Smooth muscle cell (in vitro differentiated cells): ENCODE measurements at regions not wholly inside any gene's neighbourhood (a gene's known extent, or its start where the extent isn't known, plus 50 kb on each side); places are given as distances from the start of the nearest gene placed in this dataset.

ENCODE experiments used
- DNase-seq: peaks from one replicate; lab custom pipeline; 2025; ENCODE audit not compliant: unreplicated experiment; lab: John Stamatoyannopoulos, UW
- H2AFZ ChIP-seq: fragments of 200-600 bp; sonication (generic); 2 replicates; pipeline ENCODE4 v1.6.0; 2016; ENCODE audit warnings: antibody characterized with exemption, low read depth, mild to moderate bottlenecking
- H3F3A ChIP-seq: fragments of 200-600 bp; sonication (generic); 2 replicates; pipeline ENCODE4 v1.6.0; 2017; ENCODE audit warnings: antibody characterized with exemption, low read depth
- H3K27ac ChIP-seq: fragments of 200-600 bp; sonication (generic); 2 replicates; pipeline ENCODE4 v1.5.1; 2016; ENCODE audit warnings: low read depth, mild to moderate bottlenecking
- H3K27me3 ChIP-seq: fragments of 200-600 bp; sonication (generic); 2 replicates; pipeline ENCODE4 v1.6.1; 2016; ENCODE audit warnings: low read depth, mild to moderate bottlenecking
- H3K36me3 ChIP-seq: fragments of 200-600 bp; sonication (generic); 2 replicates; pipeline ENCODE4 v1.5.1; 2016; ENCODE audit warnings: low read depth
- H3K4me1 ChIP-seq: fragments of 200-600 bp; sonication (generic); 2 replicates; pipeline ENCODE4 v1.5.1; 2016; ENCODE audit warnings: low read depth
- H3K4me2 ChIP-seq: fragments of 200-600 bp; sonication (generic); 2 replicates; pipeline ENCODE4 v1.6.0; 2016; ENCODE audit warnings: mild to moderate bottlenecking
- H3K4me3 ChIP-seq: fragments of 200-600 bp; sonication (generic); 2 replicates; pipeline ENCODE4 v1.5.1; 2016; ENCODE audit warnings: mild to moderate bottlenecking
- H3K79me2 ChIP-seq: fragments of 200-600 bp; sonication (generic); 2 replicates; pipeline ENCODE4 v1.6.0; 2016; ENCODE audit warnings: low read depth, mild to moderate bottlenecking
- H3K9ac ChIP-seq: fragments of 200-600 bp; sonication (generic); 2 replicates; pipeline ENCODE4 v1.6.0; 2016; ENCODE audit warnings: low read depth
- H3K9me3 ChIP-seq: fragments of 200-600 bp; sonication (generic); replicated peaks from 2 replicates; pipeline ENCODE4 v1.5.1; 2016; ENCODE audit warnings: low read depth
- H4K20me1 ChIP-seq: fragments of 200-600 bp; sonication (generic); 2 replicates; pipeline ENCODE4 v1.6.0; 2016; ENCODE audit warnings: low read depth
- WGBS: methylation state at CpG from one replicate; pipeline ENCODE4 v1.1.7; 2016; ENCODE audit warnings: low lambda C conversion rate; 5-methylcytosine and 5-hydroxymethylcytosine counted together
- TF ChIP-seq, protein P1 (sequence below): fragments of 200-600 bp; sonication (generic); IDR thresholded peaks from 2 replicates; pipeline ENCODE4 v1.5.1; 2017; ENCODE audit warnings: borderline replicate concordance, mild to moderate bottlenecking, antibody characterized with exemption; ENCODE audit not compliant: insufficient read depth, poor library complexity, severe bottlenecking

DNA sequence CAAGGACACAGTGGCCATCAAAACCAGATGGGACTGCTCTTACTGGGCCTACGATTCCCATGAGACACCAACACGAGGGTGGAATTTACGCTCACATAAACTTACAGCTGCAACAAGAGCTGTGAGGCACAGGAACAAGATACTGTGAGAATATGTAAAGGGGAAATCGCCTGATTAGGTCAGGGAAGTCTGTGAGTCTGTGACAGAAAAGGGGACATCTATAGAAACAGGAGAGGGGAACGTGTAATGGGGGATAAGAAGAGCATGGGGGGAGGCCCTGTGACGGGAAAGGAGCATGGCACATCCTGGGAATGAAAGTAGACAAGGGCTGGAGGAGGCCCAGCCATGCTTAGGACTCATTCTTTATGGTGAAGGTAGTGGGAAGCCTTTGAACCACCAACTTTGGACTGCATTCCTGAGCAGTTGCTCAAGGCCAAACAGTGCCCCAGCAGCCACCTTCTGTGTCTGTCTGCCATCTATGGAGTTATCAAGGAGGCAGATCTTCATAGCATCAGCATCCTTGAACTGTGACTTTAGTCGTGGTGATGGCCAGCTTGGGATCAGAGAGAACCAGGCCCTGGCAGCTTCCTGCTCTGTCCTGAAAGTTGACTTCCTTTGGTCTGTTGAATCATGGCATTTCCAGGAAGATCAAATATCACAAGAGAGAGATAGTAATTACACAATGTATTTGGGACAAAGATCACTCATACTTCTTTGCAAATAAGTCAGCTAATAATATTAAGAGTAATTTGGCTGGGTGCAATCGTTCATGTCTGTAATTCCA, 87.9 kb upstream of the FAM169A start:
- 41% methylated on average over 8 of the region's 8 CpGs for WGBS
- H3K27ac ChIP-seq: peak overlapping the region; percentile 83
- no peak overlapping the region for H3K4me3 ChIP-seq
- H2AFZ ChIP-seq: peak overlapping the region; percentile 32
- DNase-seq: no peak
- no peaks in the 10 kb centered on the region for H3K79me2 ChIP-seq
- H3F3A ChIP-seq: no peaks in the 10 kb centered on the region
- H3K4me2 ChIP-seq: peak overlapping the region; percentile 27
- H3K27me3 ChIP-seq: no peaks in the 10 kb centered on the region
- H3K9me3 ChIP-seq: no peaks in the 10 kb centered on the region
- peak overlapping the region; percentile 13 for H3K9ac ChIP-seq
- no peaks in the 10 kb centered on the region for H3K36me3 ChIP-seq
- TF ChIP-seq, protein P1, sequence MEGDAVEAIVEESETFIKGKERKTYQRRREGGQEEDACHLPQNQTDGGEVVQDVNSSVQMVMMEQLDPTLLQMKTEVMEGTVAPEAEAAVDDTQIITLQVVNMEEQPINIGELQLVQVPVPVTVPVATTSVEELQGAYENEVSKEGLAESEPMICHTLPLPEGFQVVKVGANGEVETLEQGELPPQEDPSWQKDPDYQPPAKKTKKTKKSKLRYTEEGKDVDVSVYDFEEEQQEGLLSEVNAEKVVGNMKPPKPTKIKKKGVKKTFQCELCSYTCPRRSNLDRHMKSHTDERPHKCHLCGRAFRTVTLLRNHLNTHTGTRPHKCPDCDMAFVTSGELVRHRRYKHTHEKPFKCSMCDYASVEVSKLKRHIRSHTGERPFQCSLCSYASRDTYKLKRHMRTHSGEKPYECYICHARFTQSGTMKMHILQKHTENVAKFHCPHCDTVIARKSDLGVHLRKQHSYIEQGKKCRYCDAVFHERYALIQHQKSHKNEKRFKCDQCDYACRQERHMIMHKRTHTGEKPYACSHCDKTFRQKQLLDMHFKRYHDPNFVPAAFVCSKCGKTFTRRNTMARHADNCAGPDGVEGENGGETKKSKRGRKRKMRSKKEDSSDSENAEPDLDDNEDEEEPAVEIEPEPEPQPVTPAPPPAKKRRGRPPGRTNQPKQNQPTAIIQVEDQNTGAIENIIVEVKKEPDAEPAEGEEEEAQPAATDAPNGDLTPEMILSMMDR: no peak
- no peaks in the 10 kb centered on the region for H4K20me1 ChIP-seq
- H3K4me1 ChIP-seq: peaks cover 7% of the 10 kb centered on the region

DNA sequence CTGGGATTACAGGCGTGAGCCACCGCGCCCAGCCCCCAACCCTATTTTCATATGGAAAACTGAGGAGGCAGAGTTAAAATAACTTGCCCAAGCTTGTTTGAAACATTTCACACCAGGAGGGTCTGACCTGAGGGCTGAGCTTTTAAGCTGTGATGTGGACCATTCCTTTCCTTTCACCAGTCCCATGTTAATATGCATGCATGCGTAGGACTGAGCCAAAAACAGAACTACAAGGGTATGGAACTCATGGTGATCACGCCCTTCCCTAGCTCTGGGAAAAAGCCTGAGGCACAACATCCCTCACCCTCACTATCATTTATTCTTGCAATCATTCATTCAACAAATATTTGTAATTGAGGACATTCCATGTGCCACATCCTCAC, 87.4 kb upstream of the FAM169A start:
- no peak overlapping the region for H3K4me3 ChIP-seq
- no peak for DNase-seq
- no peak overlapping the region for H3K4me2 ChIP-seq
- no peak overlapping the region for H3K9ac ChIP-seq
- H3K27me3 ChIP-seq: no peaks in the 10 kb centered on the region
- no peaks in the 10 kb centered on the region for H3K36me3 ChIP-seq
- WGBS: 93% methylated on average over 5 of the region's 5 CpGs
- no peak overlapping the region for H2AFZ ChIP-seq
- peak overlapping the region; percentile 83 for H3K27ac ChIP-seq
- H3K9me3 ChIP-seq: no peaks in the 10 kb centered on the region
- H3K79me2 ChIP-seq: no peaks in the 10 kb centered on the region
- H3F3A ChIP-seq: peaks cover 1% of the 10 kb centered on the region
- TF ChIP-seq, protein P1: no peak
- H4K20me1 ChIP-seq: no peaks in the 10 kb centered on the region
- H3K4me1 ChIP-seq: peaks cover 7% of the 10 kb centered on the region

GRCh38 chr5:74952406-74952805, 86.2 kb upstream of the FAM169A start:
- whole genome bisulfite sequencing: 80% methylated on average over 4 of the region's 4 CpGs
- H3K9ac ChIP-seq: no peak overlapping the region
- no peak overlapping the region for H3K4me2 ChIP-seq
- DNase-seq: no peak
- no peaks in the 10 kb centered on the region for H3K79me2 ChIP-seq
- H3K27me3 ChIP-seq: no peaks in the 10 kb centered on the region
- no peak overlapping the region for H3K4me3 ChIP-seq
- H3K4me1 ChIP-seq: peaks cover 7% of the 10 kb centered on the region
- H3K27ac ChIP-seq: no peak overlapping the region
- TF ChIP-seq, protein P1: no peak
- H3K9me3 ChIP-seq: no peaks in the 10 kb centered on the region
- H3K36me3 ChIP-seq: no peaks in the 10 kb centered on the region
- no peaks in the 10 kb centered on the region for H4K20me1 ChIP-seq
- no peak overlapping the region for H2AFZ ChIP-seq
- H3F3A ChIP-seq: peaks cover 3% of the 10 kb centered on the region

GRCh38 chr5:74951865-74952264, 85.7 kb upstream of the FAM169A start:
- H2AFZ ChIP-seq: no peak overlapping the region
- no peaks in the 10 kb centered on the region for H4K20me1 ChIP-seq
- H3K9ac ChIP-seq: no peak overlapping the region
- no peaks in the 10 kb centered on the region for H3K36me3 ChIP-seq
- peaks cover 7% of the 10 kb centered on the region for H3K4me1 ChIP-seq
- no peak overlapping the region for H3K4me2 ChIP-seq
- H3K27me3 ChIP-seq: no peaks in the 10 kb centered on the region
- H3K27ac ChIP-seq: no peak overlapping the region
- H3K9me3 ChIP-seq: no peaks in the 10 kb centered on the region
- TF ChIP-seq, protein P1: no peak
- H3F3A ChIP-seq: peaks cover 3% of the 10 kb centered on the region
- no peak for DNase-seq
- H3K79me2 ChIP-seq: no peaks in the 10 kb centered on the region
- H3K4me3 ChIP-seq: no peak overlapping the region
